Amygdala (tissue), 56 donors: ENCODE measurements at regions not wholly inside any gene's neighbourhood (a gene's known extent, or its start where the extent isn't known, plus 50 kb on each side); places are given as distances from the start of the nearest gene placed in this dataset.

ENCODE experiments used
- DNase-seq, 56 donors: peaks; one replicate each; lab custom pipeline; 2025; lab: John Stamatoyannopoulos, UW

GRCh38 chr7:121575194-121575765 is 179.2 kb upstream of the FAM3C start:
- no peak for DNase-seq

GRCh38 chr7:121574109-121574508 is 178.0 kb upstream of the FAM3C start:
- no peak for DNase-seq

- DNase-seq = no peak
These were observed 176.5 kb upstream of the FAM3C start for GRCh38 chr7:121572615-121573014.

- DNase-seq = no peak
These were observed 174.3 kb upstream of the FAM3C start for GRCh38 chr7:121570365-121570764.

- no peak for DNase-seq
These were observed 167.1 kb upstream of the FAM3C start for GRCh38 chr7:121563177-121563576.

- DNase-seq = no peak
These were observed 166.2 kb upstream of the FAM3C start for GRCh38 chr7:121562259-121562658.

- peak in 5 of 56 donors; percentile 2 to 14 (median 2) for DNase-seq
These were observed 165.6 kb upstream of the FAM3C start for GRCh38 chr7:121561717-121562116.

- no peak for DNase-seq
These were observed 164.3 kb upstream of the FAM3C start for GRCh38 chr7:121560267-121560990.

- peak in 2 of 56 donors; percentile 3 to 4 for DNase-seq
These were observed 162.2 kb upstream of the FAM3C start for GRCh38 chr7:121558288-121558687.

- DNase-seq = no peak
These were observed 161.2 kb upstream of the FAM3C start for GRCh38 chr7:121557034-121557892.

- no peak for DNase-seq
These were observed 159.4 kb upstream of the FAM3C start for GRCh38 chr7:121555558-121555957.

GRCh38 chr7:121547544-121548092 is 151.5 kb upstream of the FAM3C start:
- DNase-seq = peak in 3 of 56 donors; percentile 1 to 72 (median 5)

GRCh38 chr7:121546632-121547543 is 150.8 kb upstream of the FAM3C start:
- no peak for DNase-seq

GRCh38 chr7:121545418-121545817 is 149.3 kb upstream of the FAM3C start:
- DNase-seq = no peak

GRCh38 chr7:121544726-121545125 is 148.6 kb upstream of the FAM3C start:
- DNase-seq = no peak

- no peak for DNase-seq
These were observed 148.1 kb upstream of the FAM3C start for GRCh38 chr7:121544238-121544637.

- no peak for DNase-seq
These were observed 145.3 kb upstream of the FAM3C start for GRCh38 chr7:121541457-121541856.

- DNase-seq = no peak
These were observed 144.0 kb upstream of the FAM3C start for GRCh38 chr7:121540138-121540537.

- no peak for DNase-seq
These were observed 140.9 kb upstream of the FAM3C start for GRCh38 chr7:121537031-121537430.
